ENCODE measurements at regions not wholly inside any gene's neighbourhood (a gene's known extent, or its start where the extent isn't known, plus 50 kb on each side); places are given as distances from the start of the nearest gene placed in this dataset.
"Not testable (repeated sequence)": the region's sequence is repeated elsewhere in the genome, so short reads cannot be mapped to it uniquely, and the experiment has no call there.

GRCh38 chr1:234802586-234802985 lies 192.6 kb upstream of the IRF2BP2 start:
- not testable (repeated sequence) for DNase-seq (ENCODE audit: low read depth in 2 of 2, low spot score in 1 of 2)

GRCh38 chr1:234801636-234802035 lies 191.7 kb upstream of the IRF2BP2 start:
- not testable (repeated sequence) for DNase-seq (ENCODE audit: low read depth in 2 of 2, low spot score in 1 of 2)

- DNase-seq (ENCODE audit: low read depth in 2 of 2, low spot score in 1 of 2): not testable (repeated sequence)
Measured at GRCh38 chr1:234801147-234801546, 191.2 kb upstream of the IRF2BP2 start.

- not testable (repeated sequence) for DNase-seq (ENCODE audit: low read depth in 2 of 2, low spot score in 1 of 2)
Measured at GRCh38 chr1:234800563-234800962, 190.6 kb upstream of the IRF2BP2 start.

- DNase-seq (ENCODE audit: low read depth in 2 of 2, low spot score in 1 of 2): not testable (repeated sequence)
Measured at GRCh38 chr1:234799021-234799689, 189.2 kb upstream of the IRF2BP2 start.

- not testable (repeated sequence) for DNase-seq (ENCODE audit: low read depth in 2 of 2, low spot score in 1 of 2)
Measured at GRCh38 chr1:234797216-234797615, 187.2 kb upstream of the IRF2BP2 start.

GRCh38 chr1:234796438-234796792 lies 186.4 kb upstream of the IRF2BP2 start:
- not testable (repeated sequence) for DNase-seq (ENCODE audit: low read depth in 2 of 2, low spot score in 1 of 2)

- DNase-seq (ENCODE audit: low read depth in 2 of 2, low spot score in 1 of 2): not testable (repeated sequence)
Measured at GRCh38 chr1:234795711-234796437, 185.9 kb upstream of the IRF2BP2 start.

GRCh38 chr1:234795007-234795406 lies 185.0 kb upstream of the IRF2BP2 start:
- not testable (repeated sequence) for DNase-seq (ENCODE audit: low read depth in 2 of 2, low spot score in 1 of 2)

- not testable (repeated sequence) for DNase-seq (ENCODE audit: low read depth in 2 of 2, low spot score in 1 of 2)
Measured at GRCh38 chr1:234794452-234794851, 184.5 kb upstream of the IRF2BP2 start.

- DNase-seq (ENCODE audit: low read depth in 2 of 2, low spot score in 1 of 2): not testable (repeated sequence)
Measured at GRCh38 chr1:234793924-234794323, 183.9 kb upstream of the IRF2BP2 start.

- not testable (repeated sequence) for DNase-seq (ENCODE audit: low read depth in 2 of 2, low spot score in 1 of 2)
Measured at GRCh38 chr1:234792221-234792864, 182.4 kb upstream of the IRF2BP2 start.

GRCh38 chr1:234791615-234792014 lies 181.6 kb upstream of the IRF2BP2 start:
- not testable (repeated sequence) for DNase-seq (ENCODE audit: low read depth in 2 of 2, low spot score in 1 of 2)

GRCh38 chr1:234790333-234790732 lies 180.4 kb upstream of the IRF2BP2 start:
- DNase-seq (ENCODE audit: low read depth in 2 of 2, low spot score in 1 of 2): not testable (repeated sequence)

- DNase-seq (ENCODE audit: low read depth in 2 of 2, low spot score in 1 of 2): not testable (repeated sequence)
Measured at GRCh38 chr1:234787011-234787584, 177.1 kb upstream of the IRF2BP2 start.

GRCh38 chr1:234785922-234786321 lies 175.9 kb upstream of the IRF2BP2 start:
- not testable (repeated sequence) for DNase-seq (ENCODE audit: low read depth in 2 of 2, low spot score in 1 of 2)

- DNase-seq (ENCODE audit: low read depth in 2 of 2, low spot score in 1 of 2): not testable (repeated sequence)
Measured at GRCh38 chr1:234785471-234785919, 175.5 kb upstream of the IRF2BP2 start.

GRCh38 chr1:234784108-234784507 lies 174.1 kb upstream of the IRF2BP2 start:
- DNase-seq (ENCODE audit: low read depth in 2 of 2, low spot score in 1 of 2): not testable (repeated sequence)

- DNase-seq (ENCODE audit: low read depth in 2 of 2, low spot score in 1 of 2): no peak
Measured at GRCh38 chr1:234782791-234783190, 172.8 kb upstream of the IRF2BP2 start.

- DNase-seq (ENCODE audit: low read depth in 2 of 2, low spot score in 1 of 2): no peak
Measured at GRCh38 chr1:234782105-234782751, 172.2 kb upstream of the IRF2BP2 start.

Measured in stimulated activated CD8-positive, alpha-beta memory T cell treated with anti-CD3 and anti-CD28 coated beads, Interleukin-4, amount 100 ng/mL, for 4 hours (primary cell).